Lower leg skin (tissue), 3 donors: ENCODE measurements at regions not wholly inside any gene's neighbourhood (a gene's known extent, or its start where the extent isn't known, plus 50 kb on each side); places are given as distances from the start of the nearest gene placed in this dataset.

Experiments used
- CTCF ChIP-seq, 3 donors: fragments of 450-650 bp; IDR thresholded peaks; one replicate each; pipeline ENCODE4 v1.5.1; 2016; ENCODE audit warnings: antibody characterized with exemption in 3 of 3, mild to moderate bottlenecking in 3 of 3, moderate library complexity in 2 of 3
- POLR2A ChIP-seq, 2 donors: fragments of 450-650 bp; IDR thresholded peaks; one replicate each; pipeline ENCODE4 v1.6.1; 2016 to 2017; ENCODE audit warnings: antibody characterized with exemption in 2 of 2, mild to moderate bottlenecking in 1 of 2, moderate library complexity in 1 of 2

- TF ChIP-seq CTCF (IDR thresholded peaks at IDR 0.05) (no peak), POLR2A (IDR thresholded peaks at IDR 0.05) (no peak)
Observed at GRCh38 chr3:182063742-182064141, 352.0 kb downstream of the SOX2 start.
